Thoracic aorta (tissue), 2 donors: ENCODE measurements at regions not wholly inside any gene's neighbourhood (a gene's known extent, or its start where the extent isn't known, plus 50 kb on each side); places are given as distances from the start of the nearest gene placed in this dataset.
"Not testable (repeated sequence)": the region's sequence is repeated elsewhere in the genome, so short reads cannot be mapped to it uniquely, and the experiment has no call there.

Source experiments
- ATAC-seq: fragments of 150-250 bp; one replicate; pipeline ENCODE4 v1.8.0; 2017; ENCODE audit warnings: low read depth; ENCODE audit not compliant: insufficient number of reproducible peaks, low FRiP score
- DNase-seq: peaks from one replicate; pipeline ENCODE4 v3.0.0-alpha.2; 2020; ENCODE audit warnings: low spot score
- H3K27ac ChIP-seq, 2 donors: fragments of 200-600 bp; sonication (generic); 1 replicate in 1 of 2; 2 replicates in 1 of 2; pipeline ENCODE4 v1.5.1; 2016; ENCODE audit warnings: mild to moderate bottlenecking in 2 of 2, moderate library complexity in 2 of 2
- H3K27me3 ChIP-seq: fragments of 200-600 bp; sonication (generic); replicated peaks from 2 replicates; pipeline ENCODE4 v1.6.0; 2016; ENCODE audit warnings: mild to moderate bottlenecking; ENCODE audit not compliant: insufficient read depth
- H3K36me3 ChIP-seq: fragments of 200-600 bp; sonication (generic); one replicate; pipeline ENCODE4 v1.5.1; 2016
- H3K4me1 ChIP-seq, 2 donors: fragments of 200-600 bp; sonication (generic); 1 replicate in 1 of 2; 2 replicates in 1 of 2; pipeline versions ENCODE4 v1.5.1 to v1.6.0; 2016; ENCODE audit warnings: low read depth in 2 of 2, mild to moderate bottlenecking in 1 of 2; ENCODE audit not compliant: control insufficient read depth in 1 of 2
- H3K4me3 ChIP-seq: fragments of 200-600 bp; sonication (generic); 2 replicates; pipeline ENCODE4 v1.5.1; 2016; ENCODE audit warnings: mild to moderate bottlenecking
- H3K9me3 ChIP-seq: fragments of 200-600 bp; sonication (generic); 2 replicates; pipeline ENCODE4 v1.5.1; 2016
- TF ChIP-seq, protein P1 (sequence below): fragments of 200-600 bp; sonication (generic); IDR thresholded peaks from one replicate; pipeline ENCODE4 v1.5.1; 2019; ENCODE audit warnings: antibody characterized with exemption

DNA sequence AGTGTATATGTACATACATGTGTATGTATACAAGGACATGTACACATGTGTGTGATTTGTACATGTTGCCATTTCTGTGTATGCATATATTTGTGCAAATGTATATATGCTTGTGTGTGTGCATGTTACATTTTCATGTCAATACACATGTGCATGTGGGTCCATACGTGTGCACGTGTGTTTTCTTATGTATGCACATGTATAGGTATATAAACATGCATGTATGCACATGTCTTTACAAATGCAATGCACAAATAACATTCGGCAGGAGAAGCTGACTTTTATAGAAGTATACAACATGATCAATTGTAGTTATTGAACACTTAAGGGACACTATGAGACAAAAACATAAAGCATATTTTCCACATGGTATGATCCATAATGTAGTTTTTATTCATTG is 307.4 kb upstream of the SEMA3C start:
- H3K9me3 ChIP-seq, result no peaks in the 10 kb centered on the region
- TF ChIP-seq, protein P1, sequence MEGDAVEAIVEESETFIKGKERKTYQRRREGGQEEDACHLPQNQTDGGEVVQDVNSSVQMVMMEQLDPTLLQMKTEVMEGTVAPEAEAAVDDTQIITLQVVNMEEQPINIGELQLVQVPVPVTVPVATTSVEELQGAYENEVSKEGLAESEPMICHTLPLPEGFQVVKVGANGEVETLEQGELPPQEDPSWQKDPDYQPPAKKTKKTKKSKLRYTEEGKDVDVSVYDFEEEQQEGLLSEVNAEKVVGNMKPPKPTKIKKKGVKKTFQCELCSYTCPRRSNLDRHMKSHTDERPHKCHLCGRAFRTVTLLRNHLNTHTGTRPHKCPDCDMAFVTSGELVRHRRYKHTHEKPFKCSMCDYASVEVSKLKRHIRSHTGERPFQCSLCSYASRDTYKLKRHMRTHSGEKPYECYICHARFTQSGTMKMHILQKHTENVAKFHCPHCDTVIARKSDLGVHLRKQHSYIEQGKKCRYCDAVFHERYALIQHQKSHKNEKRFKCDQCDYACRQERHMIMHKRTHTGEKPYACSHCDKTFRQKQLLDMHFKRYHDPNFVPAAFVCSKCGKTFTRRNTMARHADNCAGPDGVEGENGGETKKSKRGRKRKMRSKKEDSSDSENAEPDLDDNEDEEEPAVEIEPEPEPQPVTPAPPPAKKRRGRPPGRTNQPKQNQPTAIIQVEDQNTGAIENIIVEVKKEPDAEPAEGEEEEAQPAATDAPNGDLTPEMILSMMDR, result no peak
- no peaks in the 10 kb centered on the region for H3K36me3 ChIP-seq
- no peak overlapping the region for H3K27ac ChIP-seq
- no peaks in the 10 kb centered on the region for H3K4me1 ChIP-seq
- H3K27me3 ChIP-seq, result no peaks in the 10 kb centered on the region
- no peak for DNase-seq
- no peak for ATAC-seq
- no peak overlapping the region for H3K4me3 ChIP-seq

DNA sequence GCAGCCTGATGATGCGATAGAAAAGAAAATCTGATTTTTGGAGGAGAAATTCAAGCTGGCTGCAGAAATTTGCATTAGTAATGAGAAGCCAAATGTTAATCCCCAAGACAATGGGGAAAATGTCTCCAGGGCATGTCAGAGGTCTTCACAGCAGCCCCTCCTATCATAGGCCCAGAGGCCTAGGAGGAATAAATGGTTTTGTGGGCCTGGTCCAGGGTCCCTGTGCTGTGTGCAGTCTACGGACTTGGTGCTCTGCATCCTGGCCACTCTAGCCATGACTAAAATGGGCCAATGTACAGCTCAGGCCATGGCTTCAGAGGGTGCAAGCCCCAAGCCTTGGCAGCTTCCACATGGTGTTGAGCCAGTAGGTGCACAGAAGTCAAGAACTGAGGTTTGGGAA is 303.8 kb upstream of the SEMA3C start:
- H3K36me3 ChIP-seq, H3K27ac ChIP-seq, H3K4me3 ChIP-seq, ATAC-seq, H3K4me1 ChIP-seq, H3K27me3 ChIP-seq, DNase-seq, H3K9me3 ChIP-seq: not testable (repeated sequence)

DNA sequence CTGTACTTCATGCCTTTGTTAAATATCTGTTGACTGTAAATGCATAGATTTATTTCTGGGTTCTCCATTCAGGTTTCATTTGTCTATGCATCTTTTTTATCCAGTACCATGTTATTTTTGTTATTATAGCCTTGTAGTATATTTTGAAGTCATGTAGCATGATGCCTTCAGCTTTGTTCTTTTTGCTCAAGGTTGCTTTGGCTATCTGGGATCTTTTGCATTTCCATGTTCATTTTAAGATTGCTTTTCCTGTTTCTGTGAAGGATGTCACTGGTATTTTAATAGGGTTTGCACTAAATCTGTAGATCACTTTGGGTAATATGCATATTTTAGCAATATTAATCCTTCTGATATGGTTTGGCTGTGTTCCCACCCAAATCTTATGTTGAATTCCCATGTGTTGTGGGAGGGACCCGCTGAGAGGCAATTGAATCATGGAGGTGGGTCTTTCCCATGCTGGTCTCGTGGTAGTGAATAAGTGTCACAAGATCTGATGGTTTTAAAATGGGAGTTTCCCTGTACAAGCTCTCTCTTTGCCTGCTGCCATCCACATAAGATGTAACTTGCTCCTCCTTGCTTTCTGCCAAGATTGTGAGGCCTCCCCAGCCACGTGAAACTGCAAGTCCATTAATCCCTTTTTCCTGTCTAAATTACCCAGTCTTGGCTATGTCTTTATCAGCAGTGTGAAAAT is 302.8 kb upstream of the SEMA3C start:
- ATAC-seq, result no peak
- DNase-seq, result no peak

DNA sequence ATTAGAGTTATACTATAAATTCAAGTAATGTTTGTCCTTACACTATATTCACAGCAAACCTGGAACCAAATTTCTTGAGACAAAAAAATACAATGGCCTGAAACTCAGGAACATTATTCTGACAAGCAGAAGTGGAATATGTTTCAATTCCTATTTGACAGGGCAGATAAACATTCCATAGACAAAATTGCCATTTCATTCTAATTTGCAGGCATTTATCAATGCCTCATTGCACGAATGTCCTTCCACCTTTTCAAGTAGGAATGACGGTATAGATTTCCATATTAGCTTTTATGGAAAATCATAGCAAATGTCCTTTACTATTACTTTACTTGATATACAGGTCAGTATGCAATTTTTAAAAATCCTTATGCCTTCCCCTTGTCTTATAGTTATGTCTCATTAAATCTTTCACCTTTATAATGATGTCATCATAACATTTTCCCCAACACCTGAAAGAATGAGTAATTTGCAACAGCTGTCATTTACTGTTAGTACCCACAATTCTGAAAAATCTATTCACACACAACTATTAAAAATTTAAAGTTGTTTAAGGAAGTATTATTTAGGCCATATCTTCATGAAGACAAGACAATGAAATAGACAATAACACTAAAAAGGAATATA is 299.7 kb upstream of the SEMA3C start:
- Histone ChIP-seq H3K9me3 (no peaks in the 10 kb centered on the region), H3K27me3 (no peaks in the 10 kb centered on the region), H3K27ac (no peak overlapping the region), H3K4me1 (no peaks in the 10 kb centered on the region), H3K36me3 (no peaks in the 10 kb centered on the region), H3K4me3 (no peak overlapping the region)
- ATAC-seq (no peak), DNase-seq (no peak)
- TF ChIP-seq, protein P1, result no peak

More for the DNA sequence above, 302.8 kb upstream of the SEMA3C start:
- no peaks in the 10 kb centered on the region for H3K27me3 ChIP-seq
- no peaks in the 10 kb centered on the region for H3K9me3 ChIP-seq
- TF ChIP-seq, protein P1, result no peak
- no peak overlapping the region for H3K27ac ChIP-seq
- H3K36me3 ChIP-seq, result no peaks in the 10 kb centered on the region
- no peaks in the 10 kb centered on the region for H3K4me1 ChIP-seq
- H3K4me3 ChIP-seq, result no peak overlapping the region

DNA sequence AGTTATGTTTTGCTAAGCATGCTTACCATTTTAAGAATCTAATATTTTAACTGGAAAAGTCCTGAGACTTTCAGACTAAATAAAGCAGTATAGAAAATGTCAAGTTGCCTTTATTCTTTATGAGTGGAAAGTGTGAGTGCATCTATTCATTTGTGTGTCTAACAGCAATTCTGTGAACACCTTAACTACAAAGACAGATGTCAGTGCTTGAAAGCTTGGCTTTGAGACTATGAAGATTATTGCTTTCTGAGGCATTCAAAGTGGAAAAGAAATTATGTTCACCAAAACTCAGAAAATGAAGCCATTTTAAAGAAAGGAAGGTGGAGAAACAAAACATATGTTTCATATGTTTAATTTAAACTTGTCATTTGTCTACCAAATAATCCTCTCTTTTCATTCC is 294.5 kb upstream of the SEMA3C start:
- TF ChIP-seq, protein P1, result no peak
- ATAC-seq (no peak), DNase-seq (no peak)
- Histone ChIP-seq H3K9me3 (no peaks in the 10 kb centered on the region), H3K27me3 (no peaks in the 10 kb centered on the region), H3K27ac (no peak overlapping the region), H3K4me1 (peaks cover 9 to 23% of the 10 kb centered on the region in 2 donors), H3K36me3 (no peaks in the 10 kb centered on the region), H3K4me3 (no peak overlapping the region)

DNA sequence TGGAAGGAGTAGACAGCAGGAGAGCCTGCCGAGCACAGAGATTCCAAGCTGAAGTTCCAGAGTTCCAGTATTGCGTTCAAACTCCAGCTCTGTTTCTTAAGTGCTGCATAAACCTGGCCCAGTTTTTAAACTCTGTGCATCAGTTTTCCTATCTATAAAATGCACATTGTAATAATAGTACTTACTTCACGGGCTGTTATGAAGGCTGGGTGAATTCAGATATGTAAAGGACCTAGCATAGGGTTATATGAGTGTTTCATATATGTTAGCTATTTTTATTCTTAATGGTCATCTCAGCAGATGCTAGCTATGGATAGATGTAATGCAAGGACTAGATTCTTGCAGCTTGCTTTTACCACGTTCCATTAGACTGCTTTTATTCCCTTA is 293.1 kb upstream of the SEMA3C start:
- DNase-seq, result no peak
- TF ChIP-seq, protein P1, result no peak
- ATAC-seq, result no peak

More for the DNA sequence above, 293.1 kb upstream of the SEMA3C start:
- Histone ChIP-seq H3K27ac (no peak overlapping the region), H3K4me1 (peaks cover 9 to 23% of the 10 kb centered on the region in 2 donors), H3K36me3 (no peaks in the 10 kb centered on the region), H3K27me3 (no peaks in the 10 kb centered on the region), H3K9me3 (no peaks in the 10 kb centered on the region), H3K4me3 (no peak overlapping the region)
